ENCODE measurements at regions not wholly inside any gene's neighbourhood (a gene's known extent, or its start where the extent isn't known, plus 50 kb on each side); places are given as distances from the start of the nearest gene placed in this dataset.

DNA sequence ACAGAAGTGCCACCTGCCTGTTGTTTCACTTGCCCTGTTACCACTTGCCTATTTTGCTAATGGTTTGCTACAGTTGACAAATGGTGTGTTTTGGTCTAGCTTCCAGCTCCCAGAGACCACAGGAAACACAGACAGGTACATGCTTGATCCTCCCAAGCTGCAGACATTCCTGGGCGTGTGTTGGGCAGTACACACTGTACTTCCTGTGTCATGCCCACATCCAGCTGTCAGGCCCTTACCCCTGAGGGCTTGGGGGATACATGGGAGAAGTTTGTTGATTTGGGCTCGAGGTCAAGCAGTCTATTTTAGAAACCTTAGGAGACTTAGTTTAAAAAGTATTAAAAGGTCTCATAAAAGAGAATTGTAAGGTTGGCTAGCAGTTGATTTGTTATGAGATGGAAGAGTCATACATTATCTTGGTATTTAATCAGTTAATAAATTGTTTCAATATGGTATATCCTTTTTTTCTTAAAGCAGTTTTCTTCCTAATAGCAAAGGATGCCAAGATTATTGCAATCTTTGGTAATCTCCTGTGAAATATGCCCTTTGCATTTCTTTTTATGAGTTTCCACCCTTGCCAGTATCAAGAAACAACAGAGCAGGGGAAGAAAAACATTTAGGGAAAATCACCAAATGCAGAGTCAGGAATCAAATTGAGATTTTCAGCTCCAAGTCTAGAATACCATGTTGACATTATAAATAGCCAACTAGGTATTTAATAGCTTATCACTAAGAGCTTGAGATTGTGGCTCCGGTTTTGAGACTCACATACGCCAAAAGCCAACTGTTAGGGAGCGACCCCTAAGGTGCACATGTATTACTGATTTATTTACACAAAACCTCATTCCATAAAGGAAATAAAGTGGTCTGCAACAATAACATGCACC is 52.3 kb upstream of the CD180 start:
- TF ChIP-seq, protein P1, sequence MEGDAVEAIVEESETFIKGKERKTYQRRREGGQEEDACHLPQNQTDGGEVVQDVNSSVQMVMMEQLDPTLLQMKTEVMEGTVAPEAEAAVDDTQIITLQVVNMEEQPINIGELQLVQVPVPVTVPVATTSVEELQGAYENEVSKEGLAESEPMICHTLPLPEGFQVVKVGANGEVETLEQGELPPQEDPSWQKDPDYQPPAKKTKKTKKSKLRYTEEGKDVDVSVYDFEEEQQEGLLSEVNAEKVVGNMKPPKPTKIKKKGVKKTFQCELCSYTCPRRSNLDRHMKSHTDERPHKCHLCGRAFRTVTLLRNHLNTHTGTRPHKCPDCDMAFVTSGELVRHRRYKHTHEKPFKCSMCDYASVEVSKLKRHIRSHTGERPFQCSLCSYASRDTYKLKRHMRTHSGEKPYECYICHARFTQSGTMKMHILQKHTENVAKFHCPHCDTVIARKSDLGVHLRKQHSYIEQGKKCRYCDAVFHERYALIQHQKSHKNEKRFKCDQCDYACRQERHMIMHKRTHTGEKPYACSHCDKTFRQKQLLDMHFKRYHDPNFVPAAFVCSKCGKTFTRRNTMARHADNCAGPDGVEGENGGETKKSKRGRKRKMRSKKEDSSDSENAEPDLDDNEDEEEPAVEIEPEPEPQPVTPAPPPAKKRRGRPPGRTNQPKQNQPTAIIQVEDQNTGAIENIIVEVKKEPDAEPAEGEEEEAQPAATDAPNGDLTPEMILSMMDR (IDR thresholded peaks at IDR 0.05): no peak
- no peak overlapping the region for H3K4me3 ChIP-seq
- H3K27ac ChIP-seq: peak overlapping the region; percentile 55 to 84
- no peak for DNase-seq (ENCODE audit: low spot score)

GRCh38 chr5:67246546-67247268 is 50.1 kb upstream of the CD180 start:
- Histone ChIP-seq H3K4me3 (no peak overlapping the region), H3K27ac (peak overlapping the region; percentile 45 to 73)
- no peak for DNase-seq (ENCODE audit: low spot score)
- TF ChIP-seq, protein P1 (IDR thresholded peaks at IDR 0.05): no peak
